ENCODE measurements at regions not wholly inside any gene's neighbourhood (a gene's known extent, or its start where the extent isn't known, plus 50 kb on each side); places are given as distances from the start of the nearest gene placed in this dataset.

- no peak for TF ChIP-seq CTCF (IDR thresholded peaks at IDR 0.05)
- no peak for TF ChIP-seq POLR2A (IDR thresholded peaks at IDR 0.05)
These were observed 76.1 kb upstream of the IRF2BP2 start for GRCh38 chr1:234686035-234686434.

All from uterus (tissue), 2 donors.